ENCODE measurements at regions not wholly inside any gene's neighbourhood (a gene's known extent, or its start where the extent isn't known, plus 50 kb on each side); places are given as distances from the start of the nearest gene placed in this dataset.

DNA sequence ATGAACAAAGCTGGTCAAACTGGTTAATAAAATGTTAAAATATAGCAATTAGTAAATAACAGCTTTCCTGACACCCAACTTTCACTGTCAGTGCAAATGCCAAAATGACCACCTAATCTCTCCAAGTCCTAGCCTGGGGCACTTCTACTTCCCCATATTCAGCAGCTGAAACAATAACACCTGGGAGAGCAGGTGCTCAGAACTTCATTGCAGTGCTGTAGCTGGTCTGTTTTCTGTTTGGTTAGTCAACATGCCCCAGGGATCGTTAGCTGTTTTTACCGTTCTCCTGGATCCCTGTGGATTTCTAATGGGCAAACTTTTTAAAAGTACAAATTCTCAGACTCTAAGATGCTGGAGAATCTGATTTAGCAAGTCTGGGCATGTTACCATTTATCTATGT lies 759.7 kb downstream of the GALC start:
- TF ChIP-seq, protein P1, sequence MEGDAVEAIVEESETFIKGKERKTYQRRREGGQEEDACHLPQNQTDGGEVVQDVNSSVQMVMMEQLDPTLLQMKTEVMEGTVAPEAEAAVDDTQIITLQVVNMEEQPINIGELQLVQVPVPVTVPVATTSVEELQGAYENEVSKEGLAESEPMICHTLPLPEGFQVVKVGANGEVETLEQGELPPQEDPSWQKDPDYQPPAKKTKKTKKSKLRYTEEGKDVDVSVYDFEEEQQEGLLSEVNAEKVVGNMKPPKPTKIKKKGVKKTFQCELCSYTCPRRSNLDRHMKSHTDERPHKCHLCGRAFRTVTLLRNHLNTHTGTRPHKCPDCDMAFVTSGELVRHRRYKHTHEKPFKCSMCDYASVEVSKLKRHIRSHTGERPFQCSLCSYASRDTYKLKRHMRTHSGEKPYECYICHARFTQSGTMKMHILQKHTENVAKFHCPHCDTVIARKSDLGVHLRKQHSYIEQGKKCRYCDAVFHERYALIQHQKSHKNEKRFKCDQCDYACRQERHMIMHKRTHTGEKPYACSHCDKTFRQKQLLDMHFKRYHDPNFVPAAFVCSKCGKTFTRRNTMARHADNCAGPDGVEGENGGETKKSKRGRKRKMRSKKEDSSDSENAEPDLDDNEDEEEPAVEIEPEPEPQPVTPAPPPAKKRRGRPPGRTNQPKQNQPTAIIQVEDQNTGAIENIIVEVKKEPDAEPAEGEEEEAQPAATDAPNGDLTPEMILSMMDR (IDR thresholded peaks at IDR 0.05; ENCODE audit: extremely low read depth, missing control alignments), result no peak
- DNase-seq (ENCODE audit: low spot score), result no peak

DNA sequence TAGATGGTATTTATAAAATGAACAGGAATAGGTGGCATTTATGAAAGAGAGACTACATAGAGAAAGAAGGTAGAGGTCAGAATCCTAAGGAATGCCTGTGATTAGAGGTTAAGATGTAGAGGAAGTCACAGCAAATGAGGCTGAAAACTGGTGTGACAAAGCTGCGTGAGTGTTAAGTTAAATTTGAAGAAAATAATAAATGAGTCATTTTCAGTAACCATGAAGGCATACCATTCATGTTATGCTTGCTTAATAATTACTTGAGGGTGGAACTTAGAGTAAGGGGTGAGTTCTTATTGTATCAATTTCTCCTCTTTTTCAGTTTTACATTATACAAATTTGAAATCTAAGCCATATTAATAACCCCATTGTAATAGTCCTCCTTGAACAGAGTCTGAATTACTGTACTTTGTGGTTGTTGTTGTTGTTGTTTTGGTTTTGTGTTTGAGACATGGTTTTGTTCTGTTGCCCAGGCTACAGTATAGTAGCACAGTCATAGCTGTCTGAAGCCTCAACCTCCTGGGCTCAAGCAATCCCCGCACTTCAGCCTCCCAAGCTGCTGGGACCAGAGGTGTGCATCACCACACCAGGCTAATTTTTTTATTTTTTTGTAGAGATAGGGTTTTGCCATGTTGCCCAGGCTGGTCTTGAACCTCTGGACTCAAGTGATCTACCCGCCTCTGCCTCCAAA lies 761.5 kb downstream of the GALC start:
- no peak for DNase-seq (ENCODE audit: low spot score)
- TF ChIP-seq, protein P1 (IDR thresholded peaks at IDR 0.05; ENCODE audit: extremely low read depth, missing control alignments), result no peak

DNA sequence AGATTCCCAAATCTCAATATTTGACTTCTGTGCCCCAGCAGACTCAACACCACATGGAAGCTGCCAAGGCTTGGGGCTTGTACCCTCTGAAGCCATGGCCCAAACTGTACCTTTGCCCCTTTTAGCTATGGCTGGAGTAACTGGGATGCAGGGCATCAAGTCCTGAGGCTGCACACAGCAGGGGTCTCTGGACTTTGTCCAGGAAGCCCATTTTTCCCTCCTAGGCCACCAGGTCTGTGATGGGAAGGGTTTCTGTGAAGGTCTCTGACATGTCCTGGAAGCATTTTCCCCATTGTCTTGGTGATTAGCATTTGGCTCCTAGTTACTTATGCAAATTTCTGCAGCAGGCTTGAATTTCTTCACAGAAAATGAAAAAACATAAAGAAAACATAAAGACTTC lies 762.3 kb downstream of the GALC start:
- TF ChIP-seq, protein P1 (IDR thresholded peaks at IDR 0.05; ENCODE audit: extremely low read depth, missing control alignments), result no peak
- no peak for DNase-seq (ENCODE audit: low spot score)

DNA sequence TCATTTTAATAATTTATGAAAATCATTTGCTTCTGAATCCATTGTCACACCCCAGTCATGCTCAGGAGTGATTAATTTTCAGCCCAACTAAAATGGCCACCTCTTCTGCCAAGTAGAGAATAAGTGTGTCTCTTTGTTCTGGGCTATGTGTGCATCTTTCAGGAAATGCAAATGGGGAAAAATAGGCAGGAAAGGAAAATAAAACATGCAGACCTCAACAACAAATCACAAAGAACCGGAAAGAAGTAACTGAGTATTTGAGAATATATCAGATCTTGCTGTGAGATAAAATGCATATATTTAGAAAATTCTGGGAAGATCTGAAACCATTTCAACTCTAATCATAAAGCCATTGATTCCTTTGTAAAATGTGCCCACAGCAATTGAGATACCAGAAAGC lies 763.9 kb downstream of the GALC start:
- TF ChIP-seq, protein P1 (IDR thresholded peaks at IDR 0.05; ENCODE audit: extremely low read depth, missing control alignments), result no peak
- DNase-seq (ENCODE audit: low spot score), result no peak

DNA sequence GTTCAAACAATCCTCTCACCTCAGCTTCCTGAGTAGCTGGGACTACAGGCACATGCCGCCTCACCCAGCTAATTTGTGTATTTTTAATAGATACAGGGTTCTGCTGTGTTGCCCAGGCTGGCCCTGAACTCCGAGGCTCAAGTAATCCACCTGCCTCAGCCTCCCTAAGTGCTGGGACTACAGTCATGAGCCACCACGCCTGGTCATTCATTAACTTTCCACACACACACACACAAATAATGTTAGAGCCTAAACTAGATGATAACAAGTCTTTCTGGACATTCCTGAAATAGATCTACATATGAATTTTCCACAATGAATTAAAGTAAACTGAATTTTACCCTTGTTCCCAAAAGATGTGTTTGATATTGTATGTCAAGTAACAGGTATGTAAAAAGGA lies 776.0 kb downstream of the GALC start:
- no peak for DNase-seq (ENCODE audit: low spot score)
- TF ChIP-seq, protein P1 (IDR thresholded peaks at IDR 0.05; ENCODE audit: extremely low read depth, missing control alignments), result no peak

DNA sequence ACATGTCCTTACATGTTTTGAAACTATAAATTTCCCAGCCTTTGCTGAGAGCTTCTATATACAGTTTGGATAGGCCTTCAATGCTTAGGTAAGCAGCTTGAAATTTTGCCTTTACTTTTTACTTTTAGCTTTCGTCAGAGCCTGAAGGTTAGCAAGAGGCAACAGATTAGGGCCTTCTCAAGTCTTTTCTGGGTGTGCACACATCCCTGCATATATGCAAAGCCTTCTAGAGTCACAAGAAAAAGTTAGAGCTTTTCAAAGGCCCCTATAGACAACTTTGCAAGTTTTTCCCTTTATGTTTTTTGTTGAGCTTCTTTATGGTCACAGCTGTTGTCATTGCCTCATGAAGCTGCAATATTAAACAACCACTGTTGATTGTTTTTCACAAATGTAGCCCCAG lies 778.4 kb downstream of the GALC start:
- TF ChIP-seq, protein P1 (IDR thresholded peaks at IDR 0.05; ENCODE audit: extremely low read depth, missing control alignments), result no peak
- no peak for DNase-seq (ENCODE audit: low spot score)

DNA sequence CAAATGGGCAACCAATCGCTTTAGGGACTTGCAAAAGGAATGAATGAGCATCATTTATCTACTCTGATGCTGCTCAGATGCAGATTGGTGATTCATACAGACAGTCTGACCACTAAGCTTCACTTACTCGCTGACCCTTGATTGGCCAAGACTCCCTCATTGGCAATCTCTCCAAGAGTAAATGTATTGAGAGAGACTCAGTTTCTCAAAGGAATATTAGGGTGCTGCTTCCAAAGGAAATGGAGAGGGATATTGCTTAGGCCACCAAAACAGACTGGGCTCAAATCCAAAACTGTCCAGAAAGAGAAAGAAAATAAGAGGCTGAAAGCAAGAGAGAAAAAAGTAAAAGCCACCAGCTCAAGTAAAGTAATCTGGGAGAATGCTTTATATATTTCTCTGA lies 785.2 kb downstream of the GALC start:
- DNase-seq (ENCODE audit: low spot score), result no peak
- TF ChIP-seq, protein P1 (IDR thresholded peaks at IDR 0.05; ENCODE audit: extremely low read depth, missing control alignments), result no peak
